OCI-LY3 (cell line): ENCODE measurements at regions not wholly inside any gene's neighbourhood (a gene's known extent, or its start where the extent isn't known, plus 50 kb on each side); places are given as distances from the start of the nearest gene placed in this dataset.

Experiments used
- H2AFZ ChIP-seq: fragments of 200-600, 300-600 bp; shearing (Covaris generic); 2 replicates; pipeline ENCODE4 v1.6.0; 2014; ENCODE audit warnings: antibody characterized with exemption, low read depth, low read length
- H3K27ac ChIP-seq: fragments of 200-600, 300-600 bp; sonication (generic); 2 replicates; pipeline ENCODE4 v1.5.1; 2014; ENCODE audit warnings: mild to moderate bottlenecking, low read length, moderate library complexity, mixed read lengths
- H3K27me3 ChIP-seq: fragments of 200-600, 300-600 bp; sonication (generic); 2 replicates; pipeline ENCODE4 v1.6.1; 2014; ENCODE audit warnings: low read depth, low read length, mixed read lengths
- H3K36me3 ChIP-seq: fragments of 200-600, 300-600 bp; sonication (generic); replicated peaks from 2 replicates; pipeline ENCODE3; 2014; ENCODE audit warnings: low read depth, low read length, mixed read lengths
- H3K4me1 ChIP-seq: fragments of 300-600, 200-600 bp; sonication (generic); 2 replicates; pipeline ENCODE4 v1.6.1; 2014; ENCODE audit warnings: low read length, mixed read lengths
- H3K4me2 ChIP-seq: fragments of 200-600, 300-600 bp; sonication (generic); 2 replicates; pipeline ENCODE4 v1.6.1; 2014; ENCODE audit warnings: low read length, mixed read lengths
- H3K4me3 ChIP-seq: fragments of 300-600, 200-600 bp; sonication (generic); 2 replicates; pipeline ENCODE4 v1.5.1; 2014; ENCODE audit warnings: antibody characterized with exemption, mild to moderate bottlenecking, low read length, moderate library complexity
- H3K79me2 ChIP-seq: fragments of 300-600, 200-600 bp; shearing (Covaris generic); 2 replicates; pipeline ENCODE4 v1.6.1; 2014; ENCODE audit warnings: mild to moderate bottlenecking, low read length, mixed read lengths
- H3K9ac ChIP-seq: fragments of 300-600, 200-600 bp; shearing (Covaris generic); 2 replicates; pipeline ENCODE4 v1.6.0; 2014; ENCODE audit warnings: mild to moderate bottlenecking, low read length, moderate library complexity
- H3K9me3 ChIP-seq: fragments of 200-600, 300-600 bp; shearing (Covaris generic); 2 replicates; pipeline ENCODE4 v1.6.1; 2014; ENCODE audit warnings: low read length, mixed read lengths; ENCODE audit not compliant: insufficient read depth
- H4K20me1 ChIP-seq: fragments of 200-600, 300-600 bp; sonication (generic); 2 replicates; pipeline ENCODE4 v1.6.1; 2016; ENCODE audit warnings: low read length, mixed read lengths; ENCODE audit not compliant: insufficient read depth
- CTCF ChIP-seq: fragments of 200-600, 300-600 bp; sonication (generic); IDR thresholded peaks from 2 replicates; pipeline ENCODE4 v1.5.1; 2014; ENCODE audit warnings: antibody characterized with exemption, low read length, low read depth
- EZH2phosphoT487 ChIP-seq: fragments of 200-600 bp; shearing (Covaris generic); IDR thresholded peaks from 2 replicates; pipeline ENCODE4 v1.6.1; 2018; ENCODE audit warnings: antibody characterized with exemption, mixed run types, low read depth

GRCh38 chr1:221556435-221556834, 185.5 kb downstream of the DUSP10 start:
- Histone ChIP-seq H3K27ac (no peak overlapping the region), H3K79me2 (no peaks in the 10 kb centered on the region), H2AFZ (no peak overlapping the region), H3K9ac (no peak overlapping the region), H3K36me3 (no peaks in the 10 kb centered on the region), H3K9me3 (no peaks in the 10 kb centered on the region), H4K20me1 (no peaks in the 10 kb centered on the region), H3K27me3 (no peaks in the 10 kb centered on the region), H3K4me3 (no peak overlapping the region), H3K4me1 (no peaks in the 10 kb centered on the region), H3K4me2 (no peak overlapping the region)
- TF ChIP-seq CTCF (no peak), EZH2phosphoT487 (no peak)

- no peaks in the 10 kb centered on the region for H3K79me2 ChIP-seq
Measured at GRCh38 chr1:221557013-221557412, 184.9 kb downstream of the DUSP10 start.

GRCh38 chr1:221558396-221558795, 183.5 kb downstream of the DUSP10 start:
- Histone ChIP-seq H2AFZ (no peak overlapping the region), H3K36me3 (no peaks in the 10 kb centered on the region), H3K79me2 (no peaks in the 10 kb centered on the region), H4K20me1 (no peaks in the 10 kb centered on the region), H3K4me3 (no peak overlapping the region), H3K4me1 (no peaks in the 10 kb centered on the region), H3K27me3 (no peaks in the 10 kb centered on the region), H3K9ac (no peak overlapping the region), H3K4me2 (no peak overlapping the region), H3K9me3 (no peaks in the 10 kb centered on the region), H3K27ac (no peak overlapping the region)
- TF ChIP-seq CTCF (no peak), EZH2phosphoT487 (no peak)

More at GRCh38 chr1:221557013-221557412, 184.9 kb downstream of the DUSP10 start:
- TF ChIP-seq EZH2phosphoT487 (no peak), CTCF (no peak)
- Histone ChIP-seq H4K20me1 (no peaks in the 10 kb centered on the region), H3K4me2 (no peak overlapping the region), H3K9ac (no peak overlapping the region), H2AFZ (no peak overlapping the region), H3K36me3 (no peaks in the 10 kb centered on the region), H3K27ac (no peak overlapping the region), H3K4me3 (no peak overlapping the region), H3K4me1 (no peaks in the 10 kb centered on the region), H3K27me3 (no peaks in the 10 kb centered on the region), H3K9me3 (no peaks in the 10 kb centered on the region)

- H2AFZ ChIP-seq, result no peak overlapping the region
- H3K27ac ChIP-seq, result no peak overlapping the region
- no peak overlapping the region for H3K4me2 ChIP-seq
- no peak overlapping the region for H3K4me3 ChIP-seq
- no peak overlapping the region for H3K9ac ChIP-seq
- no peaks in the 10 kb centered on the region for H4K20me1 ChIP-seq
- H3K4me1 ChIP-seq, result no peaks in the 10 kb centered on the region
- no peaks in the 10 kb centered on the region for H3K27me3 ChIP-seq
- H3K79me2 ChIP-seq, result no peaks in the 10 kb centered on the region
- no peak for TF ChIP-seq EZH2phosphoT487
- TF ChIP-seq CTCF, result no peak
- no peaks in the 10 kb centered on the region for H3K9me3 ChIP-seq
- no peaks in the 10 kb centered on the region for H3K36me3 ChIP-seq
Measured at GRCh38 chr1:221559911-221560310, 182.0 kb downstream of the DUSP10 start.
